ENCODE measurements at regions not wholly inside any gene's neighbourhood (a gene's known extent, or its start where the extent isn't known, plus 50 kb on each side); places are given as distances from the start of the nearest gene placed in this dataset.

DNA sequence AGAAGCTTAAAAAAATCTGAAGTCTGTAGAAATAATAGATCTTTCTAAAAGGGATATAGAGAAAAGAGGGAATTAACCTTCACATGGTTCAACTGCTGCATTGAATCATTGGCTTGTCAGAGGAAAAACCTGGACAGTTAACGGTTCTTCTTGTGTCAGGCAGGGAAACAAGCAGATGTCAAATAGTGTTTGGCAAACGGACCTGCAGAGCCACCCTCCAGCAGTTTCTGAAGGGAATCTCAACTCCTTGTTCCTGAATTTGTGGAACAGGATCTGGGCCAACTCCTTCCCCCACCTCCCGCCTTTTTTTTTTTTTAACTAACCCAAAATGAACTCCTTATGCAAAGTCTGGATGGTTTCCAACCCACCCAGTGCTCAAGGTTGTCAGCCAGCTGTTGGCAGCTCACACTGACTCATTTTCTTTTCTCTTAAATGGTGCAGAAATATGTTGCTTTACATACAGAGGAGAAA lies 187.3 kb downstream of the CAND1 start:
- Histone ChIP-seq H3K9ac (ENCODE audit: low read length) (no peak overlapping the region), H3K4me3 (ENCODE audit: low read depth, low read length) (no peak overlapping the region), H3K36me3 (ENCODE audit: control insufficient read depth in 1 of 2, insufficient read depth in 2 of 2, low read length in 2 of 2) (no peaks in the 10 kb centered on the region), H4K8ac (ENCODE audit: low read depth, low read length) (no peak overlapping the region), H3K4me2 (ENCODE audit: low read length) (no peak overlapping the region), H2BK12ac (ENCODE audit: low read length) (no peak overlapping the region), H3K27ac (ENCODE audit: low read depth, low read length) (no peak overlapping the region), H2AFZ (ENCODE audit: insufficient read depth, low read length, poor library complexity) (no peak overlapping the region), H3K14ac (ENCODE audit: low read length) (no peak overlapping the region), H2AK5ac (ENCODE audit: low read length) (no peak overlapping the region), H3K27me3 (ENCODE audit: insufficient read depth, low read length) (no peaks in the 10 kb centered on the region), H2BK5ac (ENCODE audit: low read depth, low read length, poor library complexity) (no peak overlapping the region), H3K23ac (ENCODE audit: low read length) (no peak overlapping the region), H3K79me2 (ENCODE audit: control insufficient read depth, insufficient read depth, low read length, poor library complexity) (no peaks in the 10 kb centered on the region), H4K12ac (ENCODE audit: low read depth, low read length) (no peak overlapping the region), H3K4ac (ENCODE audit: low read depth, low read length) (no peak overlapping the region), H3K18ac (ENCODE audit: low read length) (no peak overlapping the region), H3K9me3 (ENCODE audit: insufficient read depth, low read depth, low read length) (no peaks in the 10 kb centered on the region), H4K91ac (ENCODE audit: low read depth, low read length) (no peak overlapping the region), H2BK120ac (ENCODE audit: insufficient read depth, low read length, poor library complexity) (no peak overlapping the region), H3K79me1 (ENCODE audit: low read length) (no peaks in the 10 kb centered on the region), H3K4me1 (ENCODE audit: control insufficient read depth in 1 of 2, insufficient read depth in 2 of 2, low read length in 2 of 2) (peaks cover 2% of the 10 kb centered on the region in 2 experiments)
- WGBS (ENCODE audit: extremely low coverage, insufficient coverage, insufficient read length), result no CpG with 5 or more reads among the region's 3 CpGs
- DNase-seq, result peak in 1 of 2 donors; percentile 16

DNA sequence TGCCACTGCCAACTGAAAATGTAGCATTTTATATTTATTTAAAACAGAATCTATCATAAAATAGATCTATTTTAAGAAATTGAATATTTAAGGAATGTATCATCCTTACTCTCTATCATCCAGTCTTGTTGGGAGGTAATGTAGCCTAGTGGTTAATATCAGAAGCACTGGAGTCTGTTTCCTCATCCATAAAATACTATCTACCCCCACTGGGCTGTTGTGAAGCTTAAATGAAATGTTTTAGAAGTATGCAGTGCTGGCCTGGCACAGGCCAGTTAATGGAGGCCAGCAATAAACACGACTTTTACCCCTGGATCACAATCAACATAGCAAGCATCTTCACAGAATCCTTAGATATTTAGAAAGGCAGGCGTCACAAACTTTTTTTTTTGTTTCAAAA lies 188.0 kb downstream of the CAND1 start:
- Histone ChIP-seq H4K91ac (ENCODE audit: low read depth, low read length) (no peak overlapping the region), H3K14ac (ENCODE audit: low read length) (no peak overlapping the region), H3K9me3 (ENCODE audit: insufficient read depth, low read depth, low read length) (no peaks in the 10 kb centered on the region), H3K27me3 (ENCODE audit: insufficient read depth, low read length) (no peaks in the 10 kb centered on the region), H2BK120ac (ENCODE audit: insufficient read depth, low read length, poor library complexity) (no peak overlapping the region), H4K12ac (ENCODE audit: low read depth, low read length) (no peak overlapping the region), H3K23ac (ENCODE audit: low read length) (no peak overlapping the region), H2BK12ac (ENCODE audit: low read length) (no peak overlapping the region), H3K79me2 (ENCODE audit: control insufficient read depth, insufficient read depth, low read length, poor library complexity) (no peaks in the 10 kb centered on the region), H4K8ac (ENCODE audit: low read depth, low read length) (no peak overlapping the region), H3K18ac (ENCODE audit: low read length) (no peak overlapping the region), H3K4me2 (ENCODE audit: low read length) (no peak overlapping the region), H3K9ac (ENCODE audit: low read length) (no peak overlapping the region), H2AK5ac (ENCODE audit: low read length) (no peak overlapping the region), H3K79me1 (ENCODE audit: low read length) (no peaks in the 10 kb centered on the region), H3K4me1 (ENCODE audit: control insufficient read depth in 1 of 2, insufficient read depth in 2 of 2, low read length in 2 of 2) (peaks cover 2% of the 10 kb centered on the region in 2 experiments), H3K27ac (ENCODE audit: low read depth, low read length) (no peak overlapping the region), H3K36me3 (ENCODE audit: control insufficient read depth in 1 of 2, insufficient read depth in 2 of 2, low read length in 2 of 2) (no peaks in the 10 kb centered on the region), H3K4ac (ENCODE audit: low read depth, low read length) (no peak overlapping the region), H2AFZ (ENCODE audit: insufficient read depth, low read length, poor library complexity) (no peak overlapping the region), H2BK5ac (ENCODE audit: low read depth, low read length, poor library complexity) (no peak overlapping the region), H3K4me3 (ENCODE audit: low read depth, low read length) (no peak overlapping the region)
- WGBS (ENCODE audit: extremely low coverage, insufficient coverage, insufficient read length), result no CpG with 5 or more reads among the region's 2 CpGs
- DNase-seq, result no peak

DNA sequence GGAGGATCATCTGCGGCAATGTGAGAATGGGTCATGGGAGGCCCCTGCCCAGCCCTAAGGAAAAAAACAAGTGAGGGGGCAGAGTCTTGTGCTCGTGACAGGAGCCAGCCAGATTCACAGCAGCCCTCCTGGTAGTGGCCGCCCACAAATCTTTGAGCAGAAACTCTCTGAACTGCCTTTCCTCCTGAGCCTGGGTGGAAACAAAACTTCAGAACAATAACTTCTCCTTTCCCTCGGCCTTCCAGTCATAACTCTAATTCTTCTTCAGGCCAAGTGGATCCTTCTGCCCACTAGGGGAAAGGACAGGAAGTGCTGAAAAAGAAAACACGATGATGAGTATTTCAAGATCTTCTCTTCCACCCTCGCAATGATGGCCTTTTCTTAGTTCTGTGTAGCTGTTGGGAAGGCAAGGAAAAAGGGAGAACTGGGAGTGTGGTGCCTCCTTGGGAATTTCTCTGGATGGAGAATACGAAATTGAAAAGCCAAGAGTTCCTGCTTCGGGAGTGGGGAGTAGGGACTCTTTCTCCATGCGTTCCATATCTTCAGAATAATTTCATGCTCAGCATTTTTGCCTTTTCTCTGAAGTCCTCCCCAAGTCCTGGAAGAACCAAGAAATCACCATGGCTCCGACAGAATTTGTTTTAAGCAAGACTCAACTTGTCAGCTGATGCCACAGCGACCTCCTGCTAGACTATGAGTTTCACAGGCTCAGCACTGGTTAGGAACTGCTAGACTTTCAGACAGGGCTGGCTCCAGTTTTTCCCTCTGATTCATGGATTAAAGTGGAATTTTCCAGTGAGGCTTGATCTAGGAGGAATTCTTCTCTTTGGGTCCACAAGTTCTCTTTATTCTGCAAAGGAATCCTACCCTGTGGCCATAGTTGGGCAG lies 188.9 kb downstream of the CAND1 start:
- no peak overlapping the region for H3K4ac ChIP-seq (ENCODE audit: low read depth, low read length)

GRCh38 chr12:67459173-67459572 lies 189.4 kb upstream of the DYRK2 start:
- Histone ChIP-seq H3K4me1 (ENCODE audit: control insufficient read depth in 1 of 2, insufficient read depth in 2 of 2, low read length in 2 of 2) (peaks cover 2% of the 10 kb centered on the region in 2 experiments), H3K27me3 (ENCODE audit: insufficient read depth, low read length) (no peaks in the 10 kb centered on the region), H4K91ac (ENCODE audit: low read depth, low read length) (no peak overlapping the region), H3K27ac (ENCODE audit: low read depth, low read length) (no peak overlapping the region), H2AK5ac (ENCODE audit: low read length) (no peak overlapping the region), H3K36me3 (ENCODE audit: control insufficient read depth in 1 of 2, insufficient read depth in 2 of 2, low read length in 2 of 2) (no peaks in the 10 kb centered on the region), H4K8ac (ENCODE audit: low read depth, low read length) (no peak overlapping the region), H2AFZ (ENCODE audit: insufficient read depth, low read length, poor library complexity) (no peak overlapping the region), H3K4me2 (ENCODE audit: low read length) (no peak overlapping the region), H4K12ac (ENCODE audit: low read depth, low read length) (no peak overlapping the region), H3K9ac (ENCODE audit: low read length) (no peak overlapping the region), H2BK12ac (ENCODE audit: low read length) (no peak overlapping the region), H3K23ac (ENCODE audit: low read length) (no peak overlapping the region), H2BK5ac (ENCODE audit: low read depth, low read length, poor library complexity) (no peak overlapping the region), H3K18ac (ENCODE audit: low read length) (no peak overlapping the region), H2BK120ac (ENCODE audit: insufficient read depth, low read length, poor library complexity) (no peak overlapping the region), H3K4ac (ENCODE audit: low read depth, low read length) (no peak overlapping the region), H3K9me3 (ENCODE audit: insufficient read depth, low read depth, low read length) (no peaks in the 10 kb centered on the region), H3K4me3 (ENCODE audit: low read depth, low read length) (no peak overlapping the region), H3K14ac (ENCODE audit: low read length) (no peak overlapping the region), H3K79me2 (ENCODE audit: control insufficient read depth, insufficient read depth, low read length, poor library complexity) (no peaks in the 10 kb centered on the region), H3K79me1 (ENCODE audit: low read length) (no peaks in the 10 kb centered on the region)
- no CpG with 5 or more reads among the region's 1 CpG for WGBS (ENCODE audit: extremely low coverage, insufficient coverage, insufficient read length)
- DNase-seq, result no peak

More for the DNA sequence above, 188.9 kb downstream of the CAND1 start:
- H2BK120ac ChIP-seq (ENCODE audit: insufficient read depth, low read length, poor library complexity), result no peak overlapping the region
- no peak overlapping the region for H3K4me3 ChIP-seq (ENCODE audit: low read depth, low read length)
- no peak overlapping the region for H2AFZ ChIP-seq (ENCODE audit: insufficient read depth, low read length, poor library complexity)
- no CpG with 5 or more reads among the region's 11 CpGs for WGBS (ENCODE audit: extremely low coverage, insufficient coverage, insufficient read length)
- no peak overlapping the region for H3K27ac ChIP-seq (ENCODE audit: low read depth, low read length)
- H3K23ac ChIP-seq (ENCODE audit: low read length), result no peak overlapping the region
- H4K12ac ChIP-seq (ENCODE audit: low read depth, low read length), result no peak overlapping the region
- H4K8ac ChIP-seq (ENCODE audit: low read depth, low read length), result no peak overlapping the region
- H3K9ac ChIP-seq (ENCODE audit: low read length), result no peak overlapping the region
- H3K9me3 ChIP-seq (ENCODE audit: insufficient read depth, low read depth, low read length), result no peaks in the 10 kb centered on the region
- no peaks in the 10 kb centered on the region for H3K36me3 ChIP-seq (ENCODE audit: control insufficient read depth in 1 of 2, insufficient read depth in 2 of 2, low read length in 2 of 2)
- peak; percentile 19 to 69 for DNase-seq
- H3K18ac ChIP-seq (ENCODE audit: low read length), result no peak overlapping the region
- H3K14ac ChIP-seq (ENCODE audit: low read length), result no peak overlapping the region
- no peaks in the 10 kb centered on the region for H3K27me3 ChIP-seq (ENCODE audit: insufficient read depth, low read length)
- no peaks in the 10 kb centered on the region for H3K79me1 ChIP-seq (ENCODE audit: low read length)
- H2BK5ac ChIP-seq (ENCODE audit: low read depth, low read length, poor library complexity), result no peak overlapping the region
- no peaks in the 10 kb centered on the region for H3K79me2 ChIP-seq (ENCODE audit: control insufficient read depth, insufficient read depth, low read length, poor library complexity)
- H2BK12ac ChIP-seq (ENCODE audit: low read length), result peak overlapping the region; percentile 8
- H3K4me1 ChIP-seq (ENCODE audit: control insufficient read depth in 1 of 2, insufficient read depth in 2 of 2, low read length in 2 of 2), result peaks cover 2% of the 10 kb centered on the region in 2 experiments
- no peak overlapping the region for H3K4me2 ChIP-seq (ENCODE audit: low read length)
- H2AK5ac ChIP-seq (ENCODE audit: low read length), result no peak overlapping the region
- no peak overlapping the region for H4K91ac ChIP-seq (ENCODE audit: low read depth, low read length)
